GM18861 (cell line): ENCODE measurements at regions not wholly inside any gene's neighbourhood (a gene's known extent, or its start where the extent isn't known, plus 50 kb on each side); places are given as distances from the start of the nearest gene placed in this dataset.
A peak's percentile ranks its signal among the peaks of the same experiment; 100 is the strongest.
"Not testable (repeated sequence)": the region's sequence is repeated elsewhere in the genome, so short reads cannot be mapped to it uniquely, and the experiment has no call there.

Experiments
- ATAC-seq: cut with Tn5 transposase; IDR thresholded peaks from one replicate; pipeline ENCODE4 v1.9.1; 2021; ENCODE audit not compliant: unreplicated experiment

DNA sequence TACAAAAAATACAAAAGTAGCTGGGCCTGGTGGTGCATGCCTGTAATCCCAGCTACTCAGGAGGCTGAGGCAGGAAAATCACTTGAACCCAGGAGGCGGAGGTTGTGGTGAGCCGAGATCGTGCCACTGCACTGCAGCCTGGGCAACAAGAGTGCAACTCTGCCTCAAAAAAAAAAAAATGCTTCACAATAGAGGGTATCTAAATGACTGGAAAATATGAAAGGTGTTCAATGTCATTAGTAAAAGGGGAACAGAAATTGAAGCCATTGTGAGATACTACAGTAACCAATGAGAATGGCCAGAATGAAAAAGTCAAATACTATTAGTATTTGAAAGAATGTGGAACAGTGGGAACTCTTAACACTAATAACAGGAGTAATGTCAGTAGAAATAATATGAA, 96.1 kb upstream of the FAM241A start:
- peak; percentile 89 for ATAC-seq

DNA sequence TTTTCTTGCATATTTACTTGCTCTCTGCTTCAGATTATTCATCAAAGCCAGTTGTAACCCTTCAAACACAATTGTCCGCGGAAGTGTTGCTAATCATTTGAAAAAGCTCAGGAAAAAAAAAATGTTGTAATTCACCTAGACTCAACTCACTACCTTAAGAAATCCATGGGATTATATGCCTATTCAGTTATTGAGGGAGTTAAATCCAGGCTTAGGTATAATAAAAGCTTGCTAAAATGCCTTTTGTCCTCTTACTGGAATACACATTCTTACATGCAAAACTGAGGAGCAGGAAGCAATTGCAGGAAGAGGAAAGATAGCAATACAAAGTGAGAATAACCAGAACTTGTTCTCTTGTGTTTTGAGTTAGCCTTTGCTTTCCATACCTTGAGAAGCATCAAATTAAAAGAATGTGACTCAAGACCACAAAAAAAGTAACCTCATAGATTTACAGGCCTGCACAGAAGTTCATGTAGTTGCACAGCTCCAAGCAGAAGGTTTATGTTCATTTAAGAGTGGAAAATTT, 91.4 kb upstream of the FAM241A start:
- no peak for ATAC-seq

DNA sequence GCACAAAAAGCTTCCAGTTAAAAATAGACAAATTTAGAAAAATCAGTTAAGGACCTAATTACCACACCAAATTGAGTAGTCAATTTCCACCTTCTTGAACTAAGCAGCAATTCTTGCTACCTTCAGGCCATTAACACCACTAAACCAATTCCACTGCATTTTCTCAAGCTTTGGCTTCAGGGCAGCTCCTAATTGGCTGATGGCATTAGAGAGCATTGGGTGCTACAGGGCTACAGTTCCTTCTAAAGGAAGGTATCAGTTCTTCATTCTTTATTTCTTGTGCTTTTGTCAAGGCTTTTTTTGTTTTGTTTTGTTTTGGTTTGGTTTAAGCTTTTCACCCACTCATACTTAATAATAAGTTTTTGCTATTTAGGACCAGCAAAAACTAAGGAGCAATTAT, 90.2 kb upstream of the FAM241A start:
- ATAC-seq = no peak

DNA sequence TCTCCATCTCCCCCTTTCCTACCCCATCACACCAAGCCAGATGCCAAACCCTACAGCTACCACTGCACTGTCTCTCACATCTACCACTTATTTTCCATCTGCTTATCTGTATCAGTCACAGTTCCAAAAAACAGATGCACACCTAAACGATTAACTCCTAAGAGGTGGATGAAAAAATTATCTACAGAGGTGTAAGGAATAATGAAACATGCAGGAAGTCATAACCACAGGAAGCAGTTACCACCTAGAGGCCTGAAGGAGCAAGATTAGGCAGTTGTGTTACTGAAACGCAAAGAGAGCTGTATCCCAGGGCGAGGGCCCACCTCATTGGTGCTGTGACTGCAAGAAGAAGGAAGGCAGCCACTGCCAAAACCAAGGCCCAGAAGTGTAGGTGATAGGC, 87.8 kb upstream of the FAM241A start:
- no peak for ATAC-seq

DNA sequence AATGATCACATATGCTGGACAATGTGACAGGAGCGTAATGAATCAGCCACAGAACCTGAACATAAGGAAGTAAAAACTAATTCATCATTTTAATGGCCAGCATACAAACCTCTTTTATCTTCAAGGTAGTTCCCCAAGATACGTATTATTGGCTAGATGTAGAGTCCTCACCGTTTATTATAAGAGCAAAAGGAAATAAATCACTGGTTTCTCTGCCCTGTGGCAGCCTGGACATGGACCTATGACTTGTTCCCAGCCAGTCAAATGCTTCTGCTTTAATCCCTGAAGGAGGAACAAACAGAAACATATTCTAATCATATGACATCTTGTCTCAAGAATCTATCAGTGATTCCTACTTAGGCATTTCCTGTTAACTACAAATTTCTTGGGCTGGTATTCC, 86.8 kb upstream of the FAM241A start:
- no peak for ATAC-seq

DNA sequence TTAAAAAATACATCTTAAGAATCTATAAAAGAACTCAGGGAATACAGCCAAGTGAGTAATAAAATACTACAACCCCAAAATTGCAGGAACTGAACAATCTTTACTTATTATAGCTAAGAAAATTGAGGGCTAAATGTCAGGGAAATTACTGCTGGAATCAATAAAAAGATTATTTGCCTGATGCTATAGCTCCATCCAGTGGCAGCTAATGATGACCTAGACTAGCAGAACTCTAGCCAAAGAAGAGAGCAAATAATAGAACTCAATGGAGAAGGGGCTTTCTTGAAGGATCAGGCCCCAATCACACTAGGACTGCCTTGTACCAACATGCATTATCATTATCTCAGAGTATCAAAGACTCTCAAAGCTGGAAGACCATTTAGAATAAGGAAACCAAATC, 85.0 kb upstream of the FAM241A start:
- ATAC-seq = no peak

DNA sequence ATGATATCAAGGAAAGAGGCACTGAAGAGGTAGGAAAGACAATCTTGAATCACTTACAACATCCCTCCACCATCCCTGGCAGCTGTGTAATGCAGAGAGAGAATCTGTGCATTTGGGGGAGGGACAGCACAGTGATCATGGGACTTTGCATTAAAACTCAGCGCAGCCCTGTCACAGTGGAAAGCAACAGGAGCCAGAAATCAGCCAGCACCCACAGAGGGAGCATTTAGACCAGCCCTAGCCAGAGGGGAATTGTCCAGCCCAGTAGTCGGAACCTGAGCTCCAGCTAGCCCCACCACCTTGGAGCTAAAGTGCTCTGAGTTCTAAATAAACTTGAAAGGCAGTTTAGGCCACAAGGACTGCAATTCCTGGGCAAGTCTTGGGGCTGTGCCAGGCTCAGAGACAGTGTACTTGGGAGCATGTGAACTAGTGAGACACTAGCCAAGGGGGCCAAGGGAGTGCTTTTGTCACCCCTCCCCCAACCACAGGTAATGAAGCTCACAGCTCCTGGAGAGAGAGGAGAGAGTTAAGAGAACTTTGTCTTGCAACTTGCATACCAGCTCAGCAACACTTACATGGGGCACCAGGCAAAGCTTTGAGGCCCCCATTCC, 83.9 kb upstream of the FAM241A start:
- no peak for ATAC-seq

DNA sequence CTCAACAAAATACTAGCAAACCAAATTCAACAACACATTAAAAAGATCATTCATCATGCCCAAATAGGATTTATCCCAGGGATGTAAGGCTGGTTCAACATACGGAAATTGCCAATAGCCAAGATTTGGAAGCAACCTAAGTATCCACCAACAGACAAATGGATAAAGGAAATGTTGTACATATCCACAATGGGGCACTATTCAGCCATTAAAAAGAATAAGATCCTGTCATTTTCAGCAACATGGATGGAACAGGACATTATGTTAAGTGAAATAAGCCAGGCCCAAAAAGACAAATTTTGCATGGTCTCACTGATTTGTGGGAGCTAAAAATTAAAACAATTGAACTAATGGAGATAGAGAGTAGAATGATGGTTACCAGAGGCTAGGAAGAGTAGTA, 82.0 kb upstream of the FAM241A start:
- no peak for ATAC-seq

DNA sequence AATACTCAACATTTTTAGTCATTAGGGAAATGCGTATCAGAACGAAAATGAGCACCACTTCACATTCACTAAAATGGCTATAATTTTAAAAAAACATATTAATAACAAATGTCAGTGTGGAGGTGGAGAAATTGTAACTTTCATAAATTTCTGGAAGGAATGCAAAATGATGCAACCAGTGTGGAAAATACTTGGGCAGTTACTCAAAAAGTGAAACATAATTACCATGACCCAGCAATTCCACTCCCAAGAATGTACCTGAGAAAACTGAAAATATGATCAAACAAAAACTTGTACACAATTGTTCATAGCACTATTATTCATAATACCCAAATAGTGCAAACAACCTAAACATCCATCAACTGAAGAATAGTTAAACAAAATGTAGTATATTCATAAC, 76.1 kb upstream of the FAM241A start:
- no peak for ATAC-seq

DNA sequence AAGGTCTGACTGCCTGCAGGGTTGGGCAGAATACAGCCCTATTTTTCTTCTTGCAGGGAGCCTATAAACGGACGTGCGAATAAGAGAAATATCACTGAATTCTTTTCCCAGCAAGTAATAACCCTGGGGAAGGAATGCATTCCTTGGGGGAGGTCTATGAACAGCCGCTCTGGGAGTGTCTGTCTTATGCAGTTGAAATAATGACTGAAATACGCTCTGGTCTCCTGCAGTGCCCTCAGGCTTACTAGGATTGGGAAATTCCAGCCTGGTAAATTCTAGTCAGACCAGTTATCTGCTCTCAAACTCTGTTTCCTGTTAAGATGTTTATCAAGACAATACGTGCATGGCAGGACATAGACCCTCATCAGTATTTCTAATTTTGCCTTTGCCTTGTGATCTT, 72.1 kb upstream of the FAM241A start:
- ATAC-seq = no peak

DNA sequence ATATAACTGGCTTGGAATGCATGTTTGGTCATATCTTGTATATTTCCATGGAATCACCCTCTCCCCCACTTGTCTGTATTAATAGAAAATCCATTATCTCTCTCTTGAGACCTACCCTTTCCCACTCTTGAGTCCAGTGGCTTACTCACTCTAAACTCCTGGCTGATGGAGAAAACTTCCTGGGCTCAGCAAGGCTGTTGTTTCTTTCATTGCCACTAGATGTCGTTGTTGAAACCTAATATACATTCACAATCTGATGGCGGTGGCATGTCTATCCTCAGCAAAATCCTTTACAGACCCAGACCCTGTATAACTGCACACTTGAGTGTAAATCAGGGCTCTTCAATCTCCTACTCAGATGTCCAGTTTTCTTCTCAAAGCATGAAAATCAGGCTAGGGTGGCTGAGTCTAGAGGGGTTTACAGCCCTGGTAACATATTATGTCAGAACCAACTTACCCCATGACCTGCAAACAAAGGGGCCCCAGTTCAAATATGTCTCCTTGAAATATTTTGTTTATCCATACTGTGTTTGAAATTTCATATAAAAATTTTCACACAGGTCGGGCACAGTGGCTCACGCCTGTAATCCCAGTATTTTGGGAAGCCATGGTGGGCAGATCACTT, 70.0 kb upstream of the FAM241A start:
- ATAC-seq = peak; percentile 93

DNA sequence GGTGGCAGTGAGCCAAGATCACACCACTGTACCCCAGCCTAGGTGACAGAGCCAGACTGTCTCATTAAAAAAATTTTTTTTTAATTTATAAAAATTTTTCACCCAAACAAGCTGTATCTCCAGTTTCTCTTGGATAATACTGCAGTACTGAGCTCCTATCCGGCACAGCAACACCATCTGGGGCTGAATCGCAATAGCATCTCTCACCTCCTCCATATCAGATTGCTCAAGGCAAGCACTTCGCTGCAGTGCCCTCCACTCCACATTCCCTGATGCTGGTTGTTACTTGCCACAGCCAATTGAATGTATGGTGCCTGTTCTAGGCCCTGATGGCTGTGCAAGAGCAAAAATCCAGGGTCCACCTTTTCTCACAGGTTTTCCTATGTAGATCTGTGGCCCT, 69.3 kb upstream of the FAM241A start:
- no peak for ATAC-seq

DNA sequence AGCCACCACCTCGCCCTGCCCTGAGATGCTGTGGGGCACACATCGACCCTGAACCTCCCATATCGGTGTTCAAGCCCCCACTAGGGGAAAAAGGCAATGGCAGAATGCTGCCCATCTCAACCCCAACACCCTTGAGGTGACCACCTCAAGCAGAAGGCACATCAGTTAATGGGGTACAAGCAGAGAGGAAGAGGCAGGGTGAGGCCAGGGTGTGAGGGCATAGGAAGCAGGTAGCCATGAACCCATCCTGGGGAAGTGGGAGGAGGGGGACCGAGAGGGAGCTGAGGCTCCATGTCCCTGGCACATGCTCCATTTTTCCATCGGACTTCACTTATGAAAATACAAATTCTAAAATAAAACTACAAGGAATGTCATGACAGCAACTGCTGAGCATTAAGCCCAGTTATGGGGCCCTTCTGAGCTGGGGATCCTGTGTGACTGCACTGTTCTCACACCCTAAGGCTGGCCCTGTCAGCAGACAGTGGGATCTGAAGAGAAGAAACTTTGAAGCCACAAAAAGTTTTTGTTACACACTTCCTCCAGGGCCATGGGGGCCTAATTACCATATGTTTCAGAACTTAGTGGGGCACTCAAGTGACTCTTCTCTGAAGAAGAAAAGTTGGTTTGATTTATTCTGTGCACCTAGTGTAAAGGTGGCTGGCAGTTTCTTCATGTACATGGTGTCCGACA, 68.2 kb upstream of the FAM241A start:
- ATAC-seq = no peak

DNA sequence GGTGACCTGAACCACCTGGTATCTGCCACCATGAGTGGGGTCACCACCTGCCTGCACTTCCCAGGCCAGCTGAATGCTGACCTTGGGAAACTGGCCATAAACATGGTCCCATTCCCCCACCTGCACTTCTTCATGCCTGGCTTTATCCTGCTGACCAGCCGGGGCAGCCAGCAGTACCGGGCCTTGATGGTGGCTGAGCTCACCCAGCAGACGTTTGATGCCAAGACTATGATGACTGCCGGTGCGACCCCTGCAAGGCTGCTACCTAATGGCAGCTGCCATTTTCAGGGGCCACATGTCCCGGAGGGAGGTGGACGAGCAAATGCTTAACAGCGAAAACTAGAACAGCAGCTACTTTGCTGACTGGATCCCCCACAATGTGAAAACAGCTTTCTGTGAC, 67.5 kb upstream of the FAM241A start:
- no peak for ATAC-seq

DNA sequence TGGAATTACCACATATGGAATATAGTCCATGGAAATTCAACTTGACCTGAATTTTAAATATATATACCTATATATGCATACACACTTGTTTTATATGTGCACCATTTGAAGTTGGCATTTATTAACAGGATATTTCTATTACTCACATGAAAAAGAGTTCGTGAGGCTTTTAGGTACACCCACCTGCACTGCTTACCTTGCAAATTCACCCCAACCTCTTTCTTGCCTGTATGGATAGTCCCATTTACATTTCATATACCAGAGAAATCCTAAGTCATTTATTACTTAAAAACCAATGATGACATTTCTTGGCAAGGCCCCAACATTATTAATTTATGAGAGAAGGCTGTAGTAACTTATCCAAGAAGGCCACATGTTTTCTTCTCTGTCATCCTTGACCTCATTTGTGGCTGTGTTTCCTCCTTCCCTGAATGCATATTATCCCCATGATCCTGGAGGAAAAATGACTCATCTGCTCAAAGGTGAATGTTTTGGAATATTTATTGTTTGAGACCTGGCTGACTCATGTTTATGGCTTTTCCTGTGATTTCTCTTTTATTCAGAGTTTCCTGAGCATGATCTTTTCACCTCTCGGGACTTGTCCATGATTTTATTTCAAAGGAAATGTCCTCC, 62.2 kb upstream of the FAM241A start:
- no peak for ATAC-seq

DNA sequence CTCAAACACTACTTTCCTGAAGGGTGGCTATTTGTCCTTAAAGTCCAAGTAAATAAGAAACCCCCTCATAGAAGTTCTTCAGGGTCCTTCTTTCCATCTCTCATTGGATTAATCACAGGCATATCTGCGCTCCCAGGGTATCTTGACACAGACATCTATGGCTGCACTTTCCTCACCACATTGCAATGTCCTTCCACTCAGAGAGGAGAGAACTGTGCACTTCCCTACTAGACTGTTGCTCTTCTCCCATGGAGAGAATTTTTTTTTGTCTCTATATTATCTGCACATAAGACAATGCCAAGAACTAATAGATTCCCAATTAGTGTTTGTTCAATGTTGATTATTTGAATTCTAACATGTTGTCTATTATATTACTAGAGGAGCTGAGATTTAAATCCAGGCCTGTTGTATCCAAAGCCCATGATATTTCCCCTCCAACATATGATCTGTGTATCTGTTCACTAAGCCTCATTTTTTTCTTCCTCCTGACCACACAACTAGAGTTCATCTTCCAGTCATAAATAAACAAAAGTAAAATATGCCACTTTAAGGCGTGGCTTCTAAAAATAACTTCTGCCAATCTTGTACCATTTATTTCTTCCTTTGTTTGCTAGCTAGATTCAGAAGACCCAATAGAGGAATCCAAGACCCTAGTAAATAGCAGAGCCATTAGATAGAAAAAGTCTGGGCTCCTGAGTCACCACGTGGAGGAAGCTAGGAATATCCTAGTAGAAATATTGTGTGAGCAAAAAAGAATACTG, 61.5 kb upstream of the FAM241A start:
- ATAC-seq = no peak

DNA sequence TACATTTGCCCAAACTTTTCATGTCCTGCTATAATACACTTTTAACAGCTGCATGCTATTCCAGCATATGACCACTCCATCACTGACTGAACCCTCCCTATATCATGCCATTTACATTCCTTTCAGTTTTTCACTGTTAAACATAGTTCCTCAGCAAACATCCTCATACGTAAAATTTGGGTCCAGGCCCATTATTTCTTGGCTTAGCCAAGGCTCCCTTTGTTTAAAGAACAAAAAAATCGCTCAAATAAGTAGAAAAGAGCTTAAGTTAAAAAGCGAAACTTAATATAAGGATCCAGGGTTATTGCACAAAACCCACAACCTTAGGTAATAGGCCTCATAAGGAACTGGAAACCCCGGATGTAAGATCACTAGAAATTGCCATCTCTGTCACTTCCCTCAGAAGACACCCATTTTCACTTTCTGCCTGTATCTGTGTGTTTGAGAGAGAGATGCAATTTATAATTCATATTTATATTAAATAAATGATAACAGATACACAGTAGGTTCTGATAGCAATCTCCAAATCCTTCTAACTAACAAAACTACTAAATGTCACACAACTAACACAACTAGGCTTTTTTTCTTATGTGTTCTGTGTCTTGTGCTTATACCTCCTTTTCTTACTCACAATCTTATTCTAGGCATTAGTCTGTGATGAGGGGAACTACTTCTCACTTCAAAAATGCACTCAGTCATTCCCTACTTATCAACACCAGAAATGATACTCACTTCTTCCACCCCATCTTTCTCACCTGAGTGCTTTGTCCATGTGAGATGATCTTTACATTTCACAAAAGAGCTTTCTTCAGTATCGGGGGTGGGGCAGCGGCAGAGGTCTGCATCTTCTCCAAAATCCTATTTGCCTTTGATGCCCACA, 59.9 kb upstream of the FAM241A start:
- ATAC-seq = no peak

DNA sequence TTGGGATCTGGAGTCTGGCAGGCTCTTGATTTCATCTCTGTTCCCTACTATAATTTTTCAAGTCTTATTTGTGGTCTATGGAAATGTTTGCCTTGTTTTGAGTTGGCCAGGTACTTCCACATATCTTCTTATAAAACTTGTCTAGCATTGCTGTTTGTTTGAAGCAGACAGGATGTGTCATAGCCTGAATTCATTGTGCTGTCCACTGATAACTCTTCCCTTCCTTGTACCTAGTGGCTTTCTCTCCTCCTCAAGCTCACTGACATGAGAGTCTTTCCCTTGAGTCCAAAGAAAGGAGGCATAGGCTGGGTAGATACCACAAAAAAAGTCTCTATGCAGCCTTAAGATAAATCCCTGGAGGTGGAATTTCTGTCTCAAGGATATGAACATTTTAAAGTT, 59.2 kb upstream of the FAM241A start:
- no peak for ATAC-seq

DNA sequence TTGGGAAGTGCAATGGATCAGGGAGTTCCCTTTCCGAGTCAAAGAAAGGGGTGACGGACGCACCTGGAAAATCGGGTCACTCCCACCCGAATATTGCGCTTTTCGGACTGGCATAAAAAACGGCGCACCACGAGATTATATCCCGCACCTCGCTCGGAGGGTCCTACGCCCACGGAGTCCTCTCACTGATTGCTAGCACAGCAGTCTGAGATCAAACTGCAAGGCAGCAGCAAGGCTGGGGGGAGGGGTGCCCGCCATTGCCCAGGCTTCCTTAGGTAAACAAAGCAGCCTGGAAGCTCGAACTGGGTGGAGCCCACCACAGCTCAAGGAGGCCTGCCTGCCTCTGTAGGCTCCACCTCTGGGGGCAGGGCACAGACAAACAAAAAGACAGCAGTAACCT, 58.6 kb upstream of the FAM241A start:
- not testable (repeated sequence) for ATAC-seq

DNA sequence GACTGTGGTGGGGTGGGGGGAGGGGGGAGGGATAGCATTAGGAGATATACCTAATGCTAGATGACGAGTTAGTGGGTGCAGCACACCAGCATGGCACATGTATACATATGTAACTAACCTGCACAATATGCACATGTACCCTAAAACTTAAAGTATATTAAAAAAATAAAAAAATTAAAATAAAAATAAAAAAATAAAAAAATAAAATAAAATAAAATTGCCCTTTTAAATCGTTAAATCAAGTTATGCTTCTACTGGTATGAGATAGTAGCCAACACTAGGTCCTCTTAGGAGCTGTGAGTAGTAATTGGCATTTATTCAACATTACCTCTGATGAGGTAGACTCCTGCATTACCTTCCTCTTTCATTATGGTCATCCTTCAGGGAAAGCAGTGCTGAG, 52.9 kb upstream of the FAM241A start:
- not testable (repeated sequence) for ATAC-seq
